ENCODE measurements at regions not wholly inside any gene's neighbourhood (a gene's known extent, or its start where the extent isn't known, plus 50 kb on each side); places are given as distances from the start of the nearest gene placed in this dataset.

- no peak overlapping the region for H3K27ac ChIP-seq
- intact Hi-C loops (cut with DNase I; ENCODE audit: low total_unique reads), result no loop called here
- DNase-seq (ENCODE audit: low spot score in 2 of 2), result no peak
- no peaks in the 10 kb centered on the region for H3K9me3 ChIP-seq
- H3K4me3 ChIP-seq, result no peak overlapping the region
- H3K36me3 ChIP-seq, result no peaks in the 10 kb centered on the region
- no peaks in the 10 kb centered on the region for H3K4me1 ChIP-seq
- H3K27me3 ChIP-seq, result no peaks in the 10 kb centered on the region
- TF ChIP-seq, protein P1, sequence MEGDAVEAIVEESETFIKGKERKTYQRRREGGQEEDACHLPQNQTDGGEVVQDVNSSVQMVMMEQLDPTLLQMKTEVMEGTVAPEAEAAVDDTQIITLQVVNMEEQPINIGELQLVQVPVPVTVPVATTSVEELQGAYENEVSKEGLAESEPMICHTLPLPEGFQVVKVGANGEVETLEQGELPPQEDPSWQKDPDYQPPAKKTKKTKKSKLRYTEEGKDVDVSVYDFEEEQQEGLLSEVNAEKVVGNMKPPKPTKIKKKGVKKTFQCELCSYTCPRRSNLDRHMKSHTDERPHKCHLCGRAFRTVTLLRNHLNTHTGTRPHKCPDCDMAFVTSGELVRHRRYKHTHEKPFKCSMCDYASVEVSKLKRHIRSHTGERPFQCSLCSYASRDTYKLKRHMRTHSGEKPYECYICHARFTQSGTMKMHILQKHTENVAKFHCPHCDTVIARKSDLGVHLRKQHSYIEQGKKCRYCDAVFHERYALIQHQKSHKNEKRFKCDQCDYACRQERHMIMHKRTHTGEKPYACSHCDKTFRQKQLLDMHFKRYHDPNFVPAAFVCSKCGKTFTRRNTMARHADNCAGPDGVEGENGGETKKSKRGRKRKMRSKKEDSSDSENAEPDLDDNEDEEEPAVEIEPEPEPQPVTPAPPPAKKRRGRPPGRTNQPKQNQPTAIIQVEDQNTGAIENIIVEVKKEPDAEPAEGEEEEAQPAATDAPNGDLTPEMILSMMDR (IDR thresholded peaks at IDR 0.05), result no peak
- TF ChIP-seq POLR2A (IDR thresholded peaks at IDR 0.05), result no peak
- TF ChIP-seq POLR2AphosphoS5 (IDR thresholded peaks at IDR 0.05), result no peak
Observed at GRCh38 chr2:138227195-138227594, 262.9 kb downstream of the HNMT start.

- TF ChIP-seq POLR2A (IDR thresholded peaks at IDR 0.05) (no peak), POLR2AphosphoS5 (IDR thresholded peaks at IDR 0.05) (no peak)
- TF ChIP-seq, protein P1 (IDR thresholded peaks at IDR 0.05), result no peak
- H3K9me3 ChIP-seq, result no peaks in the 10 kb centered on the region
- intact Hi-C loops (cut with DNase I; ENCODE audit: low total_unique reads), result no loop called here
Observed at GRCh38 chr2:138228101-138228500, 263.8 kb downstream of the HNMT start.

DNA sequence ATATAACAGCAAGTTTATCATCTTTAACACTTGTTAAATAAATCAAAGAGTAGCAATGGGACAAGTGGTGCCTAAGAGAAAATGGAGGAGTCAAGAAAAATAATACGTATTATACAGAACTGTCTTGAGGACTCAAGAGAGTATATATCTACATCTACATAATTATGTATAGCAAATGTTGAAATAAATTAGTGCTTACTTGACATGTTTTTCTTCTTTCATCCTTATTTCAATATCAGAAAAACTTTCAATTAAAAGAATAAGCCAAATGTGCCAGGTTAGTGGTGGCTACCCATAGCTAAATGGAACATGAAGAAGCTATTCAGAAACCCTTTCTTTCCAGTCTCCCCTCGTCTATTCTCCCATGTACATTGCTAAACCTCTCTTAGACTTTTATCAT, 267.3 kb upstream of the SPOPL start:
- Histone ChIP-seq H3K4me3 (no peak overlapping the region), H3K27me3 (no peaks in the 10 kb centered on the region), H3K9me3 (no peaks in the 10 kb centered on the region), H3K36me3 (no peaks in the 10 kb centered on the region), H3K4me1 (no peaks in the 10 kb centered on the region), H3K27ac (no peak overlapping the region)
- intact Hi-C loops (cut with DNase I; ENCODE audit: low total_unique reads), result no loop called here
- TF ChIP-seq POLR2A (IDR thresholded peaks at IDR 0.05) (no peak), POLR2AphosphoS5 (IDR thresholded peaks at IDR 0.05) (no peak)
- TF ChIP-seq, protein P1 (IDR thresholded peaks at IDR 0.05), result no peak
- DNase-seq (ENCODE audit: low spot score in 2 of 2), result no peak

More at GRCh38 chr2:138228101-138228500, 263.8 kb downstream of the HNMT start:
- no peak for DNase-seq (ENCODE audit: low spot score in 2 of 2)
- Histone ChIP-seq H3K27ac (no peak overlapping the region), H3K27me3 (no peaks in the 10 kb centered on the region), H3K4me3 (no peak overlapping the region), H3K4me1 (no peaks in the 10 kb centered on the region), H3K36me3 (no peaks in the 10 kb centered on the region)

DNA sequence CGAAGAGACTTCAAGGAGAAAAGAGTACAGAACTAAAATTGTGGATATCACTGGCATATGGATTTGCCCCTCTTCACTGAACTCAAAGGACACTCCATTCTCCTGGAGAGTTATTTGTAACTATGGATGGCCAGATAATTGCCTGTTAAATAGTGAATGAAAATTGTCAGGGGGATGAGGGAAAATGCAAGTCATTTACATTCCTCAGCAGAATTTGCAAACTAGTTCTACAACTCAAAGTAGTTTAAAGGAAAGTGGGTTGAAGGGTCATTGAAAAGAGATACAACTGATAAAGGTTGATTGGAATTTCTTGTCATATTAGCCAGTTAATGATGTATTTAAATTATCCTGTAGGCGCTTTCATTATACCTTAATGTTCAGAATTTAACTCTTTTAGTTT, 266.5 kb upstream of the SPOPL start:
- DNase-seq (ENCODE audit: low spot score in 2 of 2), result no peak
- no peaks in the 10 kb centered on the region for H3K27me3 ChIP-seq
- H3K36me3 ChIP-seq, result no peaks in the 10 kb centered on the region
- no peak overlapping the region for H3K27ac ChIP-seq
- no peak overlapping the region for H3K4me3 ChIP-seq
- intact Hi-C loops (cut with DNase I; ENCODE audit: low total_unique reads), result no loop called here
- TF ChIP-seq POLR2AphosphoS5 (IDR thresholded peaks at IDR 0.05), result no peak
- TF ChIP-seq, protein P1 (IDR thresholded peaks at IDR 0.05), result no peak
- no peak for TF ChIP-seq POLR2A (IDR thresholded peaks at IDR 0.05)
- H3K9me3 ChIP-seq, result no peaks in the 10 kb centered on the region
- no peaks in the 10 kb centered on the region for H3K4me1 ChIP-seq

DNA sequence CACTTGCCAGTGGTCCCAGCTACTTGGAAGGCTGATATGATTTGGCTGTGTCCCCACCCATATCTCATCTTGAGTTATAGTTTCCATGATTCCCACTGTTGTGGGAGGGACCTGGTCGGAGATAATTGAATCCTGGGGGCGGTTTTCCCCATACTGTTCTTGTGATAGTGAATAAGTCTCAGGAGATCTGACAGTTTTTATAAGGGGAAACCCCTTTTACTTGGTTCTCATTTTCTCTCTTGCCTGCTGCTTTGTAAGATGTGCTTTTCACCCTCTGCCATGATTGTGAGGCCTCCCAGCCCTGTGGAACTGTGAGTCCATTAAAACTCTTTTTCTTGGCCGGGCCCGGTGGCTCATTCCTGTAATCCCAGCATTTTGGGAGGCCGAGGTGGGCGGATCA, 265.4 kb upstream of the SPOPL start:
- Histone ChIP-seq H3K27ac (no peak overlapping the region), H3K4me3 (no peak overlapping the region), H3K27me3 (no peaks in the 10 kb centered on the region), H3K4me1 (no peaks in the 10 kb centered on the region), H3K9me3 (no peaks in the 10 kb centered on the region), H3K36me3 (no peaks in the 10 kb centered on the region)
- no peak for DNase-seq (ENCODE audit: low spot score in 2 of 2)
- TF ChIP-seq POLR2AphosphoS5 (IDR thresholded peaks at IDR 0.05) (no peak), POLR2A (IDR thresholded peaks at IDR 0.05) (no peak)
- TF ChIP-seq, protein P1 (IDR thresholded peaks at IDR 0.05), result no peak
- intact Hi-C loops (cut with DNase I; ENCODE audit: low total_unique reads), result no loop called here

Measured in breast epithelium (tissue), 4 donors.